ENCODE measurements at regions not wholly inside any gene's neighbourhood (a gene's known extent, or its start where the extent isn't known, plus 50 kb on each side); places are given as distances from the start of the nearest gene placed in this dataset.
"Not testable (repeated sequence)": the region's sequence is repeated elsewhere in the genome, so short reads cannot be mapped to it uniquely, and the experiment has no call there.

DNA sequence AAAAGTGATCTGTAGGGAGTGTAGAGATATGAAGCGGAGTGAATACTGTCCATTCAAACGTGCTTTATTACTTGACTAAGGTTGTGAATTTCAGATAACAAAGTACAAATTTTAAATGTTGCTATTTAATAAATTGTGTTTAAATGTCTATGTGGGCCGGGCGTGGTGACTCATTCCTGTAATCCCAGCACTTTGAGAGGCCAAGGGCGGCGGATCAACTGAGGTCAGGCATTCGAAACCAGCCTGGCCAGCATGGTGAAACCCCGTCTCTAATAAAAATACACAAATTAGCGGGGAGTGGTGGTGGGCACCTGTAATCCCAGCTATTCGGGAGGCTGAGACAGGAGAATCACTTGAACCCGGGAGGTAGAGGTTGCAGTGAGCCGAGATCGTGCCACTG lies 1544.1 kb downstream of the SLITRK5 start:
- DNase-seq (ENCODE audit: low read depth): not testable (repeated sequence)

DNA sequence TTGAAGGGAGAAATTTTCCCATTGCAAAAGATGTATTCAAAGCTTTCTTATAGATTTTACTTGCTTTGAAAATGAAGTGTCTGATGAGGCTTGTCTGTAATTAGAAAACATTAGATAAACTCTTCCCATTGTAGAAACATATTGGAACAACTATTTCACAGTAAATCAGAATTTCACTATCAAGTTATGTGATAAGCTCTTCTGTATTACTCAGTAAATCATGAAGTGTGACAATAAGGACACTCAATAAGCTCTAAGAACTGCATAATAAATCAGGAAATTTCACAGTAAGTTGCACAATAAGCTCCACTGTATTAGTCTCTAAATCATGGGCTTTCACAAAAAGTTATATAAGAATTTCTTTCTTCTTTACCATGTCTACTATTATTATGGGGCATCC lies 1546.6 kb downstream of the SLITRK5 start:
- DNase-seq (ENCODE audit: low read depth): no peak

GRCh38 chr13:89221557-89222158 lies 1550.5 kb downstream of the SLITRK5 start:
- no peak for DNase-seq (ENCODE audit: low read depth)

DNA sequence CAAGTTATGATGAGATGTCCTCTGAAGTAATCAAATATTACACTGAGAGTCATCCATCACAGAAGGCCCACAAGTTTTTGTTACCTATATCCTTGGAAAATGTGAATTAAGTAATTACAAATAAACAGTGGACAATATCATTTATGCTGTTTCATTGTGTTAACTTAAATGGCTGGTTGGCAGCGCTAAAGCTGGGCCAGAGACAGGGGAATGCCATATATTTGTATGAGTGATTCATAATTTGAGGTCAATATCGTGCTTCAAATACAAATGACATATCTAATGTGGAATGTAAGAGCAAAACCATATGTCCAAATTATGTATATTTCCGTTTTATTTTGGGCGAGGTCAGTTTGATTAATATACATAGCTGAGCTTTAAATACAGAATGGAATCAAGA lies 1556.2 kb downstream of the SLITRK5 start:
- no peak for DNase-seq (ENCODE audit: low read depth)

- DNase-seq (ENCODE audit: low read depth): no peak
These were observed 1567.3 kb downstream of the SLITRK5 start for GRCh38 chr13:89238496-89238895.

DNA sequence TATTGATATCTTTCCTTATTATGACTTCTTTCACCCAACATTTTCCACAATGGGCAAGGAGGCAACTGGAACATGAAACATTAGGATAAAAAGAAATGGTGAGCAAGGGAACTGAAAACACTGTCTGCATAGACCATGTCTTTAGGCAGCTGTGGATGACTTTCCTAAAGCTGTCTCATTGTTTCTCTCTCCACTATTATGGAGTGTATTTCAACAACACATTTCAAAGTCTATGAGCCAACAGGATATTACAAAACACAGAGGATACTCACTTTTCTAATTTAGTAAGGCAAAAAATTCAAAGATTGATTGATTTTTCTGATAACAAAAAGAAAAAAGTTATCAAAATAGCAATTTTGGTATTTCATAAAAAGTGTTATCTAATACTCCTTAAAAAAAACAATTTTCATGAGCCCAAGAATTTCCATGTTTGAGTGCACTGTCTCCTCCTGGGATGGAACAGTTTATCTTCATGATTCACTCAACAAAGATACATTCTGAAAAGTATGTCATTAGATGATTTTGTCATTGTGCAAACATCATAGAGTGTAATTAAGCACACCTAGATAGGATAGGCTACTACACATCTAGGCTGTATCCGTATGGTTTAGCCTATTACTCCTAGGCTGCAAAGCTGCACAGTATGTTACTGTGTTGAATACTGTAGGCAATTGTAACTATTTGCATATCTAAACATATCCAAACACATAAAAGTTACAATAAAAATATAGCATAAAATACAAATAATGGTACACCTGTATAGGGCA lies 1568.4 kb downstream of the SLITRK5 start:
- DNase-seq (ENCODE audit: low read depth): no peak

DNA sequence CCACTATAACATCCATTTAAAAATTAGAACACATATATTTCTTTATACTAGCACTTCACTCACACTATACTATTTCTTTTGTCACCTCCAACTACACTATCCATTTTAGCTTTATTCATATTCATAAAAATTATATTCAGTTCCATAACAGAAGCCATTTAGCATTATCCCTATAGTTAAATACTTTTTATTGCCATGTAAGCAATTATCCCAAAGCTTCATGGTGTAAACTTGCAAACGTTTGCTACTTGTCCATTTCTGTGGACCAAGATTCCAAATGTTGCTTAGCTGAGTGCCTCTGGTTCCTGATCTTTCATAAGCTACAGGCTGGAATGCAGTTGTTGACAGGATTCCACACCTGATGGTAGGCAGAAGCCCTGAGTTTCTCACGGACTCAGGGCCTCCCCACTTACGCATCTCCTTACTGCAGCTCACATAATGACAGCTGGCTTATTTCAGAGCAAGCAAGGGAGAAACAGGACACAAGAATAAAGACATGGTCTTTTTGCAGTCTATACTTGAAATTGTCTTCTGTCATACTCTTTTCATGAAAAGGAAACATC lies 1584.8 kb downstream of the SLITRK5 start:
- DNase-seq (ENCODE audit: low read depth): no peak

GRCh38 chr13:89267734-89268133 lies 1596.6 kb downstream of the SLITRK5 start:
- no peak for DNase-seq (ENCODE audit: low read depth)

- DNase-seq (ENCODE audit: low read depth): no peak
These were observed 1598.6 kb downstream of the SLITRK5 start for GRCh38 chr13:89269737-89270136.

DNA sequence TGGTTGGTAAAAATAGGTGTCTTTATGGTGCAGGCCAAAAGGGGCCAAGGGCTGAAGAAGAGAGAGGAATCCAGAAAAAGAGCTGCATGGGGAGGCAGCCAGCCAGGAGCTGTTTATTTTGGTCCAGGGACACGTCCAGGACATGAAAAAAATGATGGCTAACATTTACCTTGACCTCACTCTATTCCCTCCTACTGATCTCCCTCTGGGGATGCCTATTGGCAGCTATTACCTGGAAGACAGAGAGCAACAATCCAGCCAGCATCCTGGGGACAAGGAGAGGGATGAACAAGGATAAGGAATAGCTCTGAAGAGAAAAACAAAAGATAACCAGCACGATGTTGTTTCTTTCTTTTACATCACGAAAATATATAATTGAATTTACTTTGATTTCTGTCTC lies 1599.6 kb downstream of the SLITRK5 start:
- DNase-seq (ENCODE audit: low read depth): no peak

- no peak for DNase-seq (ENCODE audit: low read depth)
These were observed 1608.2 kb downstream of the SLITRK5 start for GRCh38 chr13:89279374-89279773.

- no peak for DNase-seq (ENCODE audit: low read depth)
These were observed 1610.2 kb downstream of the SLITRK5 start for GRCh38 chr13:89281331-89281730.

GRCh38 chr13:89282241-89282640 lies 1611.1 kb downstream of the SLITRK5 start:
- no peak for DNase-seq (ENCODE audit: low read depth)

DNA sequence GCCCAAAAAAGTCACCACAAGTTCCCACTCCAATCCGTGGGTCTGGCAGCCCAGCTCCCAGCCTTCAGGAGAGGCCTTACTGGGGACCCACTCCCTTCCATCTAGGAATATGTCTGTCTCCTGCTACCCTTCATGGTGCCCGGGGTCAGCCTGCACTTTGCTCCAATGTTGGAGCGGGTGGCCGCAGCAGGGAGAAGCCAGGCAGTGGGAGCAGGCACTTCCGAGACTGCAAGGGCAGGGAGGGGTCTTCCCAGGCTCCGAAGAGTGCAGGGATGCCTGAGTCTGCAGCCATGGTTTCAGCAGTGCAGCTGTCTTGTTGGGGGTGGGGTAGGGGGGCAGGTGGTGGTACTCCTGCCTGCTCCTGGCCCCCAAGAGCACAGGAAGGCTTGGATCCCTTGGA lies 1616.2 kb downstream of the SLITRK5 start:
- DNase-seq (ENCODE audit: low read depth): no peak

DNA sequence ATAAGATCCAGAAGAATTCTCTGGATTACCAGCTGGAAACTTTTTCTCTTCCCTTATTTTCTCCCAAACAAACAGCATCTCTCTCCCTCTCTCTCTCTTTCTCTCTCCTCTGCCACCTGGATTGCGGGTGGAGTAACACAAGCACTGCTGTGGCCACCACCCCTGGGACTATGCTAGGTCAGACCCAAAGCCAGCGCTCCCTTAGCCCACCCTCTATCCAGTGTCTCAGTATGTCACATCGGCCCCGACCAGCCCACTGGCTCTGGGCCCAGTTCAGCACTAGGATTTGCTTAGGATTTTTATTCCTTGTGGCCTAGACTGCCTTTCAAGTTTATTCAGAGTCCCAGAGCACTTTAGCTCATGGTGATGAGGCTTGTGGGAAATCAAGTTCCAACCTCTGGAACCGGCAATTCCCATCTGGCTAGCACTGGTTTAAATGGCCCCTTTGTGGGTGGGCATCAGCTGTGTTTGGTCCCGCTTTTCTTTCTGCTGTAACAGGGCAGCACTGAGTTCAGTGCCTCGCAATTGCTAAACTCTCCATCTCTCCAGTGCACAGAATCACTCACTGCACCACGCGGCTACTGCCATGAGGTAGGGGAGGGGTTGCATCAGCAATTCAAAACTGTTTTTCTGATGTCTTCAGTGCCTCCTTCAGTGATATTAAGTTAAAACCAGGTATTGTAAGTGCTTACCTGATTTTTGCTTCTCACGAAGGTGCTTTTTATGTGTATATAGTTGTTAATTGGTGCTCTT lies 1623.1 kb downstream of the SLITRK5 start:
- no peak for DNase-seq (ENCODE audit: low read depth)

DNA sequence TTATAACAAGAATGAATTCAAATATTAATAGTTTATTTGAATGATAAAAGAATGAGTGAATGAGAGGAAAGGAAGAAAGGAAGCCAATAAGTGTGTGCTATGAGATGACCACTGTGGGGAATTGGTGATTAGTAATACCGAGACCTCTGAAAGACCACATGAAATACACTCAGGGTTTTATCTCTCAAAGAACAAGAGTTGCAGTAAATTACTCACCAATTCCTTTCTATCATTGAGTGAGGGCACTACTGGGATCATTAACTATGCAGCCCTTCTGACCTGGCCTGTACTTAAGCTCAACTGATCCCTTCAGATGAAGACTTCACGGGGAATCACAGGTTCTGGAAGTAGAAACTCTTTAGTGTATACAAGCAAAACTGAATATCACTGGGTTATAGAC lies 1636.1 kb downstream of the SLITRK5 start:
- no peak for DNase-seq (ENCODE audit: low read depth)

DNA sequence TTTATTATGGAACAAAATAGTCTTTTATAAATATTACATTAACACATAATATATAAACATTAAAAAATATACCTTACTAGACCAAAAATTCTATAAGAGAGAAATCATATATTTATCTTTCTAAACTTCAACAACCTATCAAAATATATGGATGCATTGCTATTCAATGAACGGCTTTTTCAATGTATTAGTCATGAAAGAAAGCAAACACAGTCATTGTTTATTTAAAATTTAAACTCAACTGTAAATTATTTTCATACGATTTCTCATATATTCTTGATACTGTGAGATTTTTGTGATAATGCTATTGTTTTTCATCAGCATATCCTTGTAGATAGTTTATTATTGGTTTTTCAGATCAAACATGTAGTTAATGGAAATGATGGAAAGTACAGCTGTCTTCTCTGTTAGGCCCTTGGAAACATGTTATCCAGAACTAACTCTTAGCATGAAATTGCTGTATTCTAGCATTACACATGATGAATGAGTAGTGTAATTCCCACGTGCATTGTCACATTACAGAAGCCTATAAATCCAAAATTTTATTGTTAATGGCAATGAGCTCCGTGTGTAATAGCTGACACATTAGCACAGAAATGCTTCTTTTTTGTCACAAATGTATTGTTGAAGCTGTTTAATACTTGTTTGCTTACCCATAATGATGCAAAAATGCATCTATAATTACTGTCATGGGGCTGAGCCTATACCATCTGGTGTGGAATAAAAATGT lies 1639.9 kb downstream of the SLITRK5 start:
- no peak for DNase-seq (ENCODE audit: low read depth)

GRCh38 chr13:89315287-89315686 lies 1644.1 kb downstream of the SLITRK5 start:
- no peak for DNase-seq (ENCODE audit: low read depth)

DNA sequence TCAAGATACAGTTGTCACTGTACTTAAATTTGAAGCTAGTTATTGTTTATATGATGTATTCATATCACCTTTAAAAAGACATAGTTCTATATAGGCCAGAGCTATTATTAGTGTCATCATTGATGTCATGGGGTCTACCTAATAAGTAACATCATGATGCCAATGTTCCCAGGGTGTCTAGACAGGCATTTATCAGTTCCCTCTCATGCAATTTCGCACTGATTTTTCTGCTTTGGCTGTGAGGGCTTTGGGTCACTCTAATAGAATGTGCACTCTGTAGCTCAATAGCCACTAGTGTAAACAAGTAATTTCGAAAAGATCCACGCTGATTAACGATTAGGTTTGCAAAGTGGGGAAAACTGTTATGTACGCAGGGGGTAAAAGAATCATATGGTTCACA lies 1651.3 kb downstream of the SLITRK5 start:
- DNase-seq (ENCODE audit: low read depth): no peak

- DNase-seq (ENCODE audit: low read depth): no peak
These were observed 1653.4 kb downstream of the SLITRK5 start for GRCh38 chr13:89324582-89324981.

GRCh38 chr13:89343165-89343564 lies 1672.0 kb downstream of the SLITRK5 start:
- no peak for DNase-seq (ENCODE audit: low read depth)

DNA sequence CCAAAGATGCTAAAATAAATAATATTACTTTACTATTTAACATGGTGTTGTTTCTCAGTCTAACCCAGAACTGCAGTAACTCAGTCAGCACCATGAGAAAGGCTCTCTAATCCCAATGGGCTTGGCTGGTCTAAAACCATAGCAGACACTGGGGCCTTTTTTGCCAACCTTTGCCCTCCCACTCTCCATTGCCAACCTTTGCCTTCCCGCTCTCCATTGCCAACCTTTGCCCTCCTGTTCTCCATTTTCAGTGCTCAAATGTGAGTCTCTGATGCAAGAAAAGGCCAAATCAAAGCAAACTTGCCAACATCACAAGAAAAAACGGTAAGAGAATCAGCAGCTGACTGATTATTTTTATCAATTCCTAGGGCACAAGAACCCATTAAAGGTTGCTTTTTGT lies 1681.2 kb downstream of the SLITRK5 start:
- DNase-seq (ENCODE audit: low read depth): no peak
